ENCODE measurements at regions not wholly inside any gene's neighbourhood (a gene's known extent, or its start where the extent isn't known, plus 50 kb on each side); places are given as distances from the start of the nearest gene placed in this dataset.

DNA sequence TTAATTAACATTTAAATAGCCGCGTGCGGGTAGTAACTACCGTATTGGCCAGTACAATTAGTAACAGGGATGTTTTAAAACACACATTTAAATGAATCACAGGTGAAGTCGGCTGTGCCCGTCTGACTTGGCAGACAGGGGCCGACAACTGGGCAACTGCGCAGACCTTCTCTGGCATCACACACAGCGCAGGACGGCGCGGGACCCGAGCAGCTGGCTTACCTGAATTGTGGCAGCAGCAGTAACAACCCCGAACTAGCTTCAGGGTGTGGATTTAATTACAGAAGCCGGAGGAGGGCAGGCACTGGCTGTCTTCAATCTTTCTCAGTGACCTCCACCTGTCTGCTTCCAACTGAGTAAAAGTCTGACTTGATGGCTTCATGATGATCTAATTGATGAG, 91.7 kb downstream of the DACT2 start:
- DNase-seq (ENCODE audit: low spot score), result no peak
- no peaks in the 10 kb centered on the region for H3K36me3 Mint-ChIP-seq
- no peak overlapping the region for H3K4me3 Mint-ChIP-seq
- ChIA-PET POLR2A (no interaction called here), CTCF (no interaction called here)
- no peaks in the 10 kb centered on the region for H3K27me3 Mint-ChIP-seq (ENCODE audit: low read depth)
- H3K27ac Mint-ChIP-seq, result no peak overlapping the region
- ATAC-seq, result no peak
- H3K9me3 Mint-ChIP-seq, result peaks cover 3% of the 10 kb centered on the region; the same call in 1 of the 2 replicates
- peaks cover 44% of the 10 kb centered on the region for H3K4me1 Mint-ChIP-seq
- TF ChIP-seq TCF7 (CRISPR knock-in tag; IDR thresholded peaks at IDR 0.05; ENCODE audit: low read depth) (no peak), CREM (CRISPR knock-in tag; IDR thresholded peaks at IDR 0.05) (no peak), MYBL2 (CRISPR knock-in tag; IDR thresholded peaks at IDR 0.05) (no peak), TEAD4 (CRISPR knock-in tag; IDR thresholded peaks at IDR 0.05) (no peak), ELF4 (CRISPR knock-in tag; IDR thresholded peaks at IDR 0.05; ENCODE audit: low read depth) (no peak), CBFB (CRISPR knock-in tag; IDR thresholded peaks at IDR 0.05; ENCODE audit: low read depth) (no peak), FOXK1 (CRISPR knock-in tag; IDR thresholded peaks at IDR 0.05) (no peak), OVOL2 (CRISPR knock-in tag; IDR thresholded peaks at IDR 0.05; ENCODE audit: borderline replicate concordance) (no peak), RELA (CRISPR knock-in tag; IDR thresholded peaks at IDR 0.05; ENCODE audit: borderline replicate concordance) (no peak), TP53 (CRISPR knock-in tag; IDR thresholded peaks at IDR 0.05) (no peak), ZBTB21 (CRISPR knock-in tag; IDR thresholded peaks at IDR 0.05; ENCODE audit: borderline replicate concordance) (no peak), NFYB (CRISPR knock-in tag; conservative IDR thresholded peaks at IDR 0.05; ENCODE audit: low read depth) (no peak)
- TF ChIP-seq, protein P1, sequence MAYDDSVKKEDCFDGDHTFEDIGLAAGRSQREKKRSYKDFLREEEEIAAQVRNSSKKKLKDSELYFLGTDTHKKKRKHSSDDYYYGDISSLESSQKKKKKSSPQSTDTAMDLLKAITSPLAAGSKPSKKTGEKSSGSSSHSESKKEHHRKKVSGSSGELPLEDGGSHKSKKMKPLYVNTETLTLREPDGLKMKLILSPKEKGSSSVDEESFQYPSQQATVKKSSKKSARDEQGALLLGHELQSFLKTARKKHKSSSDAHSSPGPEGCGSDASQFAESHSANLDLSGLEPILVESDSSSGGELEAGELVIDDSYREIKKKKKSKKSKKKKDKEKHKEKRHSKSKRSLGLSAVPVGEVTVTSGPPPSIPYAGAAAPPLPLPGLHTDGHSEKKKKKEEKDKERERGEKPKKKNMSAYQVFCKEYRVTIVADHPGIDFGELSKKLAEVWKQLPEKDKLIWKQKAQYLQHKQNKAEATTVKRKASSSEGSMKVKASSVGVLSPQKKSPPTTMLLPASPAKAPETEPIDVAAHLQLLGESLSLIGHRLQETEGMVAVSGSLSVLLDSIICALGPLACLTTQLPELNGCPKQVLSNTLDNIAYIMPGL (CRISPR knock-in tag; IDR thresholded peaks at IDR 0.05), result no peak
- TF ChIP-seq, protein P2, sequence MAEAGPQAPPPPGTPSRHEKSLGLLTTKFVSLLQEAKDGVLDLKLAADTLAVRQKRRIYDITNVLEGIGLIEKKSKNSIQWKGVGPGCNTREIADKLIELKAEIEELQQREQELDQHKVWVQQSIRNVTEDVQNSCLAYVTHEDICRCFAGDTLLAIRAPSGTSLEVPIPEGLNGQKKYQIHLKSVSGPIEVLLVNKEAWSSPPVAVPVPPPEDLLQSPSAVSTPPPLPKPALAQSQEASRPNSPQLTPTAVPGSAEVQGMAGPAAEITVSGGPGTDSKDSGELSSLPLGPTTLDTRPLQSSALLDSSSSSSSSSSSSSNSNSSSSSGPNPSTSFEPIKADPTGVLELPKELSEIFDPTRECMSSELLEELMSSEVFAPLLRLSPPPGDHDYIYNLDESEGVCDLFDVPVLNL (CRISPR knock-in tag; IDR thresholded peaks at IDR 0.05; ENCODE audit: borderline replicate concordance, low read depth), result no peak

DNA sequence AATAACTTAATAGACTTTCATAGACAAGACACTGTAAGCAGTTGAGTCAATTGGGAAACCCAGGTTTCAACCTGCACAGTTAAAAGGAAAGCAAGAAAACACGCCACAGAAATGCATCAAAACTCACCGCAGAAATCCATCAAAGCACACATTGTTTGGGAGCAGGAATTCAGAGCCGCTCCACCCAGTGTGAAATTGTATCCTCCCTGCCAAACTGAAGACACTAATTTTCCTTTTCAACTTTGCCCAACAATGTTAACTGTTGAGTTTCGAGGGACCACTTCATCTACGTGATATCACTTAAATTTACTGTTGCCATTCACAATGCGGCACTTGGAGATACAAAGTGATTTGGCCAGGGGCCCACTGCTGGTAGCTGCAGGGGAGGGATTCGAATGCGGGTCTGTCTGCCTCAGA, 92.7 kb downstream of the DACT2 start:
- H3K27ac Mint-ChIP-seq, result no peak overlapping the region; the same call in 1 of the 2 replicates
- ChIA-PET POLR2A (no interaction called here), CTCF (no interaction called here)
- no peaks in the 10 kb centered on the region for H3K27me3 Mint-ChIP-seq (ENCODE audit: low read depth)
- peaks cover 38% of the 10 kb centered on the region for H3K4me1 Mint-ChIP-seq
- DNase-seq (ENCODE audit: low spot score) (no peak), ATAC-seq (no peak)
- TF ChIP-seq, protein P3, sequence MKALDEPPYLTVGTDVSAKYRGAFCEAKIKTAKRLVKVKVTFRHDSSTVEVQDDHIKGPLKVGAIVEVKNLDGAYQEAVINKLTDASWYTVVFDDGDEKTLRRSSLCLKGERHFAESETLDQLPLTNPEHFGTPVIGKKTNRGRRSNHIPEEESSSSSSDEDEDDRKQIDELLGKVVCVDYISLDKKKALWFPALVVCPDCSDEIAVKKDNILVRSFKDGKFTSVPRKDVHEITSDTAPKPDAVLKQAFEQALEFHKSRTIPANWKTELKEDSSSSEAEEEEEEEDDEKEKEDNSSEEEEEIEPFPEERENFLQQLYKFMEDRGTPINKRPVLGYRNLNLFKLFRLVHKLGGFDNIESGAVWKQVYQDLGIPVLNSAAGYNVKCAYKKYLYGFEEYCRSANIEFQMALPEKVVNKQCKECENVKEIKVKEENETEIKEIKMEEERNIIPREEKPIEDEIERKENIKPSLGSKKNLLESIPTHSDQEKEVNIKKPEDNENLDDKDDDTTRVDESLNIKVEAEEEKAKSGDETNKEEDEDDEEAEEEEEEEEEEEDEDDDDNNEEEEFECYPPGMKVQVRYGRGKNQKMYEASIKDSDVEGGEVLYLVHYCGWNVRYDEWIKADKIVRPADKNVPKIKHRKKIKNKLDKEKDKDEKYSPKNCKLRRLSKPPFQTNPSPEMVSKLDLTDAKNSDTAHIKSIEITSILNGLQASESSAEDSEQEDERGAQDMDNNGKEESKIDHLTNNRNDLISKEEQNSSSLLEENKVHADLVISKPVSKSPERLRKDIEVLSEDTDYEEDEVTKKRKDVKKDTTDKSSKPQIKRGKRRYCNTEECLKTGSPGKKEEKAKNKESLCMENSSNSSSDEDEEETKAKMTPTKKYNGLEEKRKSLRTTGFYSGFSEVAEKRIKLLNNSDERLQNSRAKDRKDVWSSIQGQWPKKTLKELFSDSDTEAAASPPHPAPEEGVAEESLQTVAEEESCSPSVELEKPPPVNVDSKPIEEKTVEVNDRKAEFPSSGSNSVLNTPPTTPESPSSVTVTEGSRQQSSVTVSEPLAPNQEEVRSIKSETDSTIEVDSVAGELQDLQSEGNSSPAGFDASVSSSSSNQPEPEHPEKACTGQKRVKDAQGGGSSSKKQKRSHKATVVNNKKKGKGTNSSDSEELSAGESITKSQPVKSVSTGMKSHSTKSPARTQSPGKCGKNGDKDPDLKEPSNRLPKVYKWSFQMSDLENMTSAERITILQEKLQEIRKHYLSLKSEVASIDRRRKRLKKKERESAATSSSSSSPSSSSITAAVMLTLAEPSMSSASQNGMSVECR (CRISPR knock-in tag; IDR thresholded peaks at IDR 0.05; ENCODE audit: borderline replicate concordance), result no peak
- no peak for TF ChIP-seq NFATC4 (CRISPR knock-in tag; IDR thresholded peaks at IDR 0.05)
- H3K4me3 Mint-ChIP-seq, result no peak overlapping the region
- no peaks in the 10 kb centered on the region for H3K36me3 Mint-ChIP-seq
- peaks cover 3% of the 10 kb centered on the region; the same call in 1 of the 2 replicates for H3K9me3 Mint-ChIP-seq
